PC-9 (cell line): ENCODE measurements at regions not wholly inside any gene's neighbourhood (a gene's known extent, or its start where the extent isn't known, plus 50 kb on each side); places are given as distances from the start of the nearest gene placed in this dataset.
A peak's percentile ranks its signal among the peaks of the same experiment; 100 is the strongest.

Source experiments
- BruUV-seq: library from RNA; stranded (reverse); fragments of 400-500 nt; replicated peaks from 2 replicates; lab custom pipeline; 2021; lab: Mats Ljungman, UMichigan
- CTCF ChIA-PET: fragments of 300-600 bp; sonication (Branson Sonifier 250); formaldehyde crosslinking; loops from one replicate; lab custom pipeline; 2022; ENCODE audit warnings: antibody characterized with exemption; lab: Charles Lee
- POLR2A ChIA-PET: fragments of 300-600 bp; sonication (Branson Sonifier 250); formaldehyde crosslinking; loops from one replicate; lab custom pipeline; 2022; ENCODE audit warnings: antibody characterized with exemption; ENCODE audit not compliant: unreplicated experiment; lab: Charles Lee
- DNase-seq, 2 experiments: peaks; one replicate each; pipeline versions ENCODE4 v3.0.0 to v3.0.0-alpha.2; 2015 to 2022; ENCODE audit warnings: mixed read lengths in 1 of 2
- H2AFZ ChIP-seq: fragments of 200-600 bp; sonication (generic); 2 replicates; pipeline ENCODE4 v1.8.1; 2017; ENCODE audit warnings: antibody characterized with exemption
- H3F3A ChIP-seq: fragments of 200-600 bp; sonication (generic); 2 replicates; pipeline ENCODE4 v1.8.1; 2017; ENCODE audit warnings: antibody characterized with exemption, mild to moderate bottlenecking, low read depth; ENCODE audit not compliant: insufficient read depth
- H3K27ac ChIP-seq: fragments of 200-600 bp; sonication (generic); 2 replicates; pipeline ENCODE4 v1.6.1; 2016; ENCODE audit warnings: mixed run types
- H3K27me3 ChIP-seq: fragments of 200-600 bp; sonication (generic); 2 replicates; pipeline ENCODE4 v1.6.1; 2016; ENCODE audit warnings: low read depth, mixed run types; ENCODE audit not compliant: insufficient read depth
- H3K36me3 ChIP-seq: fragments of 200-600 bp; sonication (generic); 2 replicates; pipeline ENCODE4 v1.6.1; 2016; ENCODE audit warnings: low read depth, mixed run types
- H3K4me1 ChIP-seq: fragments of 200-600 bp; sonication (generic); replicated peaks from 2 replicates; pipeline ENCODE4 v1.6.1; 2016; ENCODE audit warnings: mixed run types; ENCODE audit not compliant: insufficient read depth
- H3K4me2 ChIP-seq: fragments of 200-600 bp; sonication (generic); 2 replicates; pipeline ENCODE4 v1.6.1; 2017; ENCODE audit warnings: mixed run types
- H3K4me3 ChIP-seq: fragments of 200-600 bp; sonication (generic); 2 replicates; pipeline ENCODE4 v1.6.1; 2016; ENCODE audit warnings: mixed run types
- H3K79me2 ChIP-seq: fragments of 200-600 bp; sonication (generic); 2 replicates; pipeline ENCODE4 v1.6.1; 2017; ENCODE audit warnings: low read depth, mixed run types
- H3K9me2 ChIP-seq: fragments of 200-600 bp; sonication (generic); 2 replicates; pipeline ENCODE4 v1.8.1; 2017; ENCODE audit warnings: mild to moderate bottlenecking; ENCODE audit not compliant: insufficient read depth
- H3K9me3 ChIP-seq: fragments of 200-600 bp; sonication (generic); 2 replicates; pipeline ENCODE4 v1.8.1; 2016; ENCODE audit warnings: low read depth; ENCODE audit not compliant: insufficient read depth
- H4K20me1 ChIP-seq: fragments of 200-600 bp; sonication (generic); 2 replicates; pipeline ENCODE4 v1.8.1; 2017; ENCODE audit not compliant: insufficient read depth
- EZH2 ChIP-seq: fragments of 200-600 bp; sonication (generic); IDR thresholded peaks from 2 replicates; pipeline ENCODE4 v1.8.0; 2017; ENCODE audit warnings: antibody characterized with exemption, low read depth
- intact Hi-C: fragments of 100-400 bp; cut with micrococcal nuclease; formaldehyde crosslinking; loops from one replicate; pipeline ENCODE4 v1.10.0; 2022; ENCODE audit not compliant: unreplicated experiment
- TF ChIP-seq, protein P1 (sequence below): fragments of 200-600 bp; sonication (generic); conservative IDR thresholded peaks from 2 replicates; pipeline ENCODE4 v1.6.1; 2017; ENCODE audit warnings: mixed run types, antibody characterized with exemption, mild to moderate bottlenecking, moderate library complexity

DNA sequence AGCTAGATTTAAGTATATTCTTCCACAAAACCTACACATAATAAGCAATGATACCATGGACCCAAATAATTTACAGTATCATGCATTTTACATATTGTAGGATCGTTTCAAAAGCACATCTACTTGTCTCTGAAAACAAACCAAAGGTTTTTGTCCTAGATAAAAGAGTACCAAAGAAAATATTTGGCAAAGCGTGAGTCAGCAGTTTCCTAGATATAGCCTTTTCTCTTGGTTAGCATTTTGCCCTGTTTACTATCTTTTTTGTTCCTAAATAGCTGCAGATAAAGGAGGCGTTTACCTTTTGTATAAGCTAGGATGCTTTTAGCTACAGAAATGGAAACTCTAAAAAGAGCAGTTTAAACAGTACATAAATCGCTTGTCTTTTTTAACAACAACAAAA lies 305.8 kb upstream of the GULP1 start:
- no peak for DNase-seq
- Histone ChIP-seq H3F3A (no peaks in the 10 kb centered on the region), H2AFZ (peak overlapping the region; percentile 58), H3K4me2 (no peak overlapping the region), H3K4me3 (no peak overlapping the region), H3K79me2 (no peaks in the 10 kb centered on the region), H3K4me1 (no peaks in the 10 kb centered on the region), H4K20me1 (no peaks in the 10 kb centered on the region), H3K9me2 (no peaks in the 10 kb centered on the region), H3K27ac (no peak overlapping the region), H3K36me3 (no peaks in the 10 kb centered on the region), H3K9me3 (no peaks in the 10 kb centered on the region), H3K27me3 (no peaks in the 10 kb centered on the region)
- intact Hi-C loops: no loop called here
- TF ChIP-seq, protein P1, sequence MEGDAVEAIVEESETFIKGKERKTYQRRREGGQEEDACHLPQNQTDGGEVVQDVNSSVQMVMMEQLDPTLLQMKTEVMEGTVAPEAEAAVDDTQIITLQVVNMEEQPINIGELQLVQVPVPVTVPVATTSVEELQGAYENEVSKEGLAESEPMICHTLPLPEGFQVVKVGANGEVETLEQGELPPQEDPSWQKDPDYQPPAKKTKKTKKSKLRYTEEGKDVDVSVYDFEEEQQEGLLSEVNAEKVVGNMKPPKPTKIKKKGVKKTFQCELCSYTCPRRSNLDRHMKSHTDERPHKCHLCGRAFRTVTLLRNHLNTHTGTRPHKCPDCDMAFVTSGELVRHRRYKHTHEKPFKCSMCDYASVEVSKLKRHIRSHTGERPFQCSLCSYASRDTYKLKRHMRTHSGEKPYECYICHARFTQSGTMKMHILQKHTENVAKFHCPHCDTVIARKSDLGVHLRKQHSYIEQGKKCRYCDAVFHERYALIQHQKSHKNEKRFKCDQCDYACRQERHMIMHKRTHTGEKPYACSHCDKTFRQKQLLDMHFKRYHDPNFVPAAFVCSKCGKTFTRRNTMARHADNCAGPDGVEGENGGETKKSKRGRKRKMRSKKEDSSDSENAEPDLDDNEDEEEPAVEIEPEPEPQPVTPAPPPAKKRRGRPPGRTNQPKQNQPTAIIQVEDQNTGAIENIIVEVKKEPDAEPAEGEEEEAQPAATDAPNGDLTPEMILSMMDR: no peak
- TF ChIP-seq EZH2: no peak
- no TSS peak for BruUV-seq
- ChIA-PET POLR2A (no interaction called here), CTCF (no interaction called here)

DNA sequence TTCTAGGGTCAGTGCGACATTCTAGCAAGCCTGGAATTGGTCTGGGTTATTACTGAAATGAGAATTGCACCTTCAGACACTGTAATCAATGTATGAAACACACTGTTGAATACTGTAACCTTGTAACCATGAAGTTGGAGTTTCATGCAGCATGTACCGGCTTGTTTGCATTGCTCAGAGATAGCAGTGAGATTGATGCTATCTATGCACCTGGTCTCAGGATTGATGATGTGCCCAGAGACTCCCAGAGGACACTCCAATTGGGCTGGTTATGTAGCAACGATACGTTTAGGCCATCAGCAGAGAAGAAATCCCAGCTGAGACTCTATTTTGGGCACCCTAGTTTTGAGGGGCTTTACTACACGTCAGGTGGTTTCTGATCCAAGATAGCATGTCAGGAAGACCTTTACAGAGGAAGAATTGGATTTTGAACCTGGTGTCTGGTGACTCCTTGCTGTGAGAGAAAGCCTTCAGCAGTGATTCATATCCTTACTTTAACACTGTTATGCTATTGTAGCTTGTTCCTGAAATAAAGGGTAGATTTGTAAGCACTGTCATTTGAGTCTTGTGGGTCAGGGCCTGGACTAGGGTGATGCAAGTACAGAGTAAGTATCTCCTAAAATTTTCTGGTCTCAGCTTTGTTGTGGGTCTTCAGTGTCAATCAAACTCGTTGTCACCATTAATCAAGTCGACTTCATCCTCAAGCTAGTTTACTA lies 305.1 kb upstream of the GULP1 start:
- no peaks in the 10 kb centered on the region for H3K27me3 ChIP-seq
- no peak for DNase-seq
- no peaks in the 10 kb centered on the region for H3K4me1 ChIP-seq
- TF ChIP-seq, protein P1: no peak
- no peak for TF ChIP-seq EZH2
- H3K9me3 ChIP-seq: no peaks in the 10 kb centered on the region
- CTCF ChIA-PET: no interaction called here
- H4K20me1 ChIP-seq: no peaks in the 10 kb centered on the region
- no peaks in the 10 kb centered on the region for H3K36me3 ChIP-seq
- H2AFZ ChIP-seq: peak overlapping the region; percentile 58
- intact Hi-C loops: no loop called here
- POLR2A ChIA-PET: no interaction called here
- no peaks in the 10 kb centered on the region for H3F3A ChIP-seq
- no peak overlapping the region for H3K4me2 ChIP-seq
- no peak overlapping the region for H3K27ac ChIP-seq
- no TSS peak for BruUV-seq
- H3K9me2 ChIP-seq: no peaks in the 10 kb centered on the region
- no peak overlapping the region for H3K4me3 ChIP-seq
- no peaks in the 10 kb centered on the region for H3K79me2 ChIP-seq

DNA sequence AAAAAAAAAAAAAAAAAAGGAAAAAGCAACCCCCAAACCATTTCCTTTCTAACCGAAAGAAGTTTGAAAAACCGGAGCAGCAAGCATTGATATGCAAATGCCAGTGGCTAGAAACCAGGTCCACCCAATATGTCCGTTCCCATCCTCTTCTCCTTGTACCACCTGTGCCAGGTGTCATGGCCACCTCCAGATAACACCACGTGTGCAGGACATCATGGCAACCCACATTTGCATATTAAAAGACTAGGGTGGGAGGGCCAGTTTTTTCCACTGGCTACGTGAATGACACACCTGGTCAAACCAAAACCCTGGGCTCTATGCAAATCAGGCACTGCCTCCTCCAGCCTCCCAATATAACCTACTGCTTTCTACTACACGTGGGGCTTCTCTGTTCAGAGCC lies 303.3 kb upstream of the GULP1 start:
- Histone ChIP-seq H3K4me2 (no peak overlapping the region), H3K4me1 (no peaks in the 10 kb centered on the region), H3K79me2 (no peaks in the 10 kb centered on the region), H3K27me3 (no peaks in the 10 kb centered on the region), H3K9me2 (no peaks in the 10 kb centered on the region), H4K20me1 (no peaks in the 10 kb centered on the region), H3K9me3 (no peaks in the 10 kb centered on the region), H3K27ac (no peak overlapping the region), H3K36me3 (no peaks in the 10 kb centered on the region), H3K4me3 (no peak overlapping the region), H3F3A (no peaks in the 10 kb centered on the region), H2AFZ (no peak overlapping the region)
- intact Hi-C loops: no loop called here
- ChIA-PET POLR2A (no interaction called here), CTCF (no interaction called here)
- DNase-seq: no peak
- BruUV-seq: no TSS peak
- TF ChIP-seq EZH2: no peak
- TF ChIP-seq, protein P1: no peak
